ENCODE measurements at regions not wholly inside any gene's neighbourhood (a gene's known extent, or its start where the extent isn't known, plus 50 kb on each side); places are given as distances from the start of the nearest gene placed in this dataset.

DNA sequence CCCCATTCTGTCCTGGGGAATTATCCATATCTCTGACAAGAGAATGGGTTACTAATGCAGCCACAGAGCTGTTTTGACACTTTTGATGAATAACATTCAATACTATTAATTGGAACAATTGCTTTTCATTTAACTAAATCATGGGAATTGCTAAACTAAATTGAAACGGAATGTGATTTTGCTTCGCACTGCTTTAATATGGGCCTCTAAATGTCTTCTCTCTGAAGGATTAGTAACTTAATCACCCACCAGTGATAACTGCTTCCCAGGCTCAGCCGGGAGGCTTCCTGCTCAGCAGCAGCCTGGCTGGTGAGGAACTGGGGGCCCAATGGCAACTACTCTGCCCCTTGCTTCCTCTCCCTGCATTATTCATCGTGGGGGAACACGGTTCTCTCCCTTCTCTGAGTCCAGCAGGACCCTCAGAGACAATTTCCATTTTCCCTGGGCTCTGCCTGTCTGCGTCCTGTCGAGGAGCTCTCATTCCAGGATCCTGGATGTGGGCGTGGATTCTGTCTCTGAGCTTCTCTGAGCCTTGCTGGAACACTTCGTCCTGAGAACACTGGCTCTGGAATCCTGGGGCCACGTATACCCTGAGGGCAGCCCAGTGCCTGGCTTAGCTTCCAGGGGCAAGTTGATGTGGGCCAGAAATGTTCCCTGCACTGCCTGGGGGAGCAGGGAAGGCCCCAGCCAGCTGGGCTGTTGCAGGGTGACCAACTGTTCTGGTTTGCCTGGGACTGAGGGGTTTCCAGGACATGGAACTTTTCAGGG is 308.9 kb downstream of the DHX35 start:
- Histone ChIP-seq H3K9me3 (ENCODE audit: control extremely low read depth in 1 of 5, control insufficient read depth in 4 of 5, insufficient read depth in 2 of 5, low read depth in 1 of 5, low read length in 4 of 5) (peaks cover 0 to 4% (median 0%) of the 10 kb centered on the region in 5 experiments), H3K4me3 (ENCODE audit: control insufficient read depth in 1 of 7, extremely low read depth in 1 of 7, insufficient read depth in 4 of 7, low read depth in 2 of 7, low read length in 6 of 7) (no peak overlapping the region), H3K27me3 (replicated peaks in 2 of 5; ENCODE audit: control insufficient read depth in 4 of 5, insufficient read depth in 5 of 5, low read length in 4 of 5) (peaks cover 0 to 4% (median 0%) of the 10 kb centered on the region in 5 experiments), H3K4me1 (ENCODE audit: control extremely low read depth in 1 of 4, control insufficient read depth in 4 of 4, insufficient read depth in 4 of 4, low read length in 3 of 4) (no peaks in the 10 kb centered on the region), H3K27ac (ENCODE audit: insufficient read depth in 1 of 2, low read depth in 1 of 2, low read length in 2 of 2, poor library complexity in 1 of 2, severe bottlenecking in 2 of 2) (no peak overlapping the region), H3K36me3 (ENCODE audit: control insufficient read depth in 4 of 4, insufficient read depth in 4 of 4, low read length in 3 of 4) (no peaks in the 10 kb centered on the region)
- DNase-seq: no peak
- ChIA-PET CTCF (no interaction called here), POLR2A (no interaction called here)
- WGBS (ENCODE audit: insufficient coverage): 75% methylated on average over 10 of the region's 10 CpGs

GRCh38 chr20:39269493-39270217 is 307.5 kb downstream of the DHX35 start:
- no peak overlapping the region for H3K4me3 ChIP-seq (ENCODE audit: control insufficient read depth in 1 of 7, extremely low read depth in 1 of 7, insufficient read depth in 4 of 7, low read depth in 2 of 7, low read length in 6 of 7)
- CTCF ChIA-PET: interaction anchor here (0.8 to 1.9 kb wide), 11 partner anchors 9 to 1416 kb away, joined by 3 to 6 read pairs (median 3); no protein-coding TSS in a partner anchor
- no peaks in the 10 kb centered on the region for H3K9me3 ChIP-seq (ENCODE audit: control extremely low read depth in 1 of 5, control insufficient read depth in 4 of 5, insufficient read depth in 2 of 5, low read depth in 1 of 5, low read length in 4 of 5)
- WGBS (ENCODE audit: insufficient coverage): 73% methylated on average over 1 of the region's 1 CpG
- no peaks in the 10 kb centered on the region for H3K36me3 ChIP-seq (ENCODE audit: control insufficient read depth in 4 of 4, insufficient read depth in 4 of 4, low read length in 3 of 4)
- DNase-seq: no peak
- POLR2A ChIA-PET: no interaction called here
- peaks cover 0 to 4% (median 0%) of the 10 kb centered on the region in 5 experiments for H3K27me3 ChIP-seq (replicated peaks in 2 of 5; ENCODE audit: control insufficient read depth in 4 of 5, insufficient read depth in 5 of 5, low read length in 4 of 5)
- H3K4me1 ChIP-seq (ENCODE audit: control extremely low read depth in 1 of 4, control insufficient read depth in 4 of 4, insufficient read depth in 4 of 4, low read length in 3 of 4): no peaks in the 10 kb centered on the region
- no peak overlapping the region for H3K27ac ChIP-seq (ENCODE audit: insufficient read depth in 1 of 2, low read depth in 1 of 2, low read length in 2 of 2, poor library complexity in 1 of 2, severe bottlenecking in 2 of 2)

GRCh38 chr20:39268981-39269461 is 306.9 kb downstream of the DHX35 start:
- H3K9me3 ChIP-seq (ENCODE audit: control extremely low read depth in 1 of 5, control insufficient read depth in 4 of 5, insufficient read depth in 2 of 5, low read depth in 1 of 5, low read length in 4 of 5): no peaks in the 10 kb centered on the region
- WGBS (ENCODE audit: insufficient coverage): 51% methylated on average over 7 of the region's 7 CpGs
- H3K4me1 ChIP-seq (ENCODE audit: control extremely low read depth in 1 of 4, control insufficient read depth in 4 of 4, insufficient read depth in 4 of 4, low read length in 3 of 4): no peaks in the 10 kb centered on the region
- H3K27ac ChIP-seq (ENCODE audit: insufficient read depth in 1 of 2, low read depth in 1 of 2, low read length in 2 of 2, poor library complexity in 1 of 2, severe bottlenecking in 2 of 2): no peak overlapping the region
- H3K4me3 ChIP-seq (ENCODE audit: control insufficient read depth in 1 of 7, extremely low read depth in 1 of 7, insufficient read depth in 4 of 7, low read depth in 2 of 7, low read length in 6 of 7): no peak overlapping the region
- H3K27me3 ChIP-seq (replicated peaks in 2 of 5; ENCODE audit: control insufficient read depth in 4 of 5, insufficient read depth in 5 of 5, low read length in 4 of 5): peaks cover 0 to 4% (median 0%) of the 10 kb centered on the region in 5 experiments
- peak; percentile 15 to 41 (median 19) for DNase-seq
- H3K36me3 ChIP-seq (ENCODE audit: control insufficient read depth in 4 of 4, insufficient read depth in 4 of 4, low read length in 3 of 4): no peaks in the 10 kb centered on the region
- POLR2A ChIA-PET: no interaction called here
- CTCF ChIA-PET: interaction anchor here (1.0 to 1.9 kb wide), 9 partner anchors 9 to 1416 kb away, joined by 3 to 6 read pairs (median 3); no protein-coding TSS in a partner anchor

- POLR2A ChIA-PET: no interaction called here
- Histone ChIP-seq H3K27me3 (replicated peaks in 2 of 5; ENCODE audit: control insufficient read depth in 4 of 5, insufficient read depth in 5 of 5, low read length in 4 of 5) (peaks cover 0 to 4% (median 0%) of the 10 kb centered on the region in 5 experiments), H3K27ac (ENCODE audit: insufficient read depth in 1 of 2, low read depth in 1 of 2, low read length in 2 of 2, poor library complexity in 1 of 2, severe bottlenecking in 2 of 2) (no peak overlapping the region), H3K4me1 (ENCODE audit: control extremely low read depth in 1 of 4, control insufficient read depth in 4 of 4, insufficient read depth in 4 of 4, low read length in 3 of 4) (no peaks in the 10 kb centered on the region), H3K36me3 (ENCODE audit: control insufficient read depth in 4 of 4, insufficient read depth in 4 of 4, low read length in 3 of 4) (no peaks in the 10 kb centered on the region), H3K4me3 (ENCODE audit: control insufficient read depth in 1 of 7, extremely low read depth in 1 of 7, insufficient read depth in 4 of 7, low read depth in 2 of 7, low read length in 6 of 7) (no peak overlapping the region), H3K9me3 (ENCODE audit: control extremely low read depth in 1 of 5, control insufficient read depth in 4 of 5, insufficient read depth in 2 of 5, low read depth in 1 of 5, low read length in 4 of 5) (no peaks in the 10 kb centered on the region)
- CTCF ChIA-PET: interaction anchor here (1.0 to 1.9 kb wide), 7 partner anchors 8 to 1417 kb away, joined by 3 to 6 read pairs (median 4); no protein-coding TSS in a partner anchor
- DNase-seq: no peak
- WGBS (ENCODE audit: insufficient coverage): 94% methylated on average over 4 of the region's 9 CpGs
Measured at GRCh38 chr20:39268491-39268951, 306.4 kb downstream of the DHX35 start.

GRCh38 chr20:39266989-39267388 is 304.8 kb downstream of the DHX35 start:
- WGBS (ENCODE audit: insufficient coverage): 100% methylated on average over 2 of the region's 4 CpGs
- Histone ChIP-seq H3K36me3 (ENCODE audit: control insufficient read depth in 4 of 4, insufficient read depth in 4 of 4, low read length in 3 of 4) (no peaks in the 10 kb centered on the region), H3K4me1 (ENCODE audit: control extremely low read depth in 1 of 4, control insufficient read depth in 4 of 4, insufficient read depth in 4 of 4, low read length in 3 of 4) (no peaks in the 10 kb centered on the region), H3K27ac (ENCODE audit: insufficient read depth in 1 of 2, low read depth in 1 of 2, low read length in 2 of 2, poor library complexity in 1 of 2, severe bottlenecking in 2 of 2) (no peak overlapping the region), H3K4me3 (ENCODE audit: control insufficient read depth in 1 of 7, extremely low read depth in 1 of 7, insufficient read depth in 4 of 7, low read depth in 2 of 7, low read length in 6 of 7) (no peak overlapping the region), H3K9me3 (ENCODE audit: control extremely low read depth in 1 of 5, control insufficient read depth in 4 of 5, insufficient read depth in 2 of 5, low read depth in 1 of 5, low read length in 4 of 5) (no peaks in the 10 kb centered on the region), H3K27me3 (replicated peaks in 2 of 5; ENCODE audit: control insufficient read depth in 4 of 5, insufficient read depth in 5 of 5, low read length in 4 of 5) (peaks cover 0 to 4% (median 0%) of the 10 kb centered on the region in 5 experiments)
- ChIA-PET POLR2A (no interaction called here), CTCF (interaction anchor here (0.9 kb wide), 1 partner anchor 12 kb away, joined by 3 read pairs; no protein-coding TSS in a partner anchor)
- no peak for DNase-seq

GRCh38 chr20:39264506-39265172 is 302.5 kb downstream of the DHX35 start:
- ChIA-PET POLR2A (no interaction called here), CTCF (interaction anchor here (1.1 to 1.2 kb wide), 2 partner anchors 11 to 15 kb away, joined by 3 read pairs; no protein-coding TSS in a partner anchor)
- peak; percentile 25 to 57 (median 33) for DNase-seq
- Histone ChIP-seq H3K27me3 (replicated peaks in 2 of 5; ENCODE audit: control insufficient read depth in 4 of 5, insufficient read depth in 5 of 5, low read length in 4 of 5) (no peaks in the 10 kb centered on the region), H3K4me3 (ENCODE audit: control insufficient read depth in 1 of 7, extremely low read depth in 1 of 7, insufficient read depth in 4 of 7, low read depth in 2 of 7, low read length in 6 of 7) (no peak overlapping the region), H3K27ac (ENCODE audit: insufficient read depth in 1 of 2, low read depth in 1 of 2, low read length in 2 of 2, poor library complexity in 1 of 2, severe bottlenecking in 2 of 2) (no peak overlapping the region), H3K4me1 (ENCODE audit: control extremely low read depth in 1 of 4, control insufficient read depth in 4 of 4, insufficient read depth in 4 of 4, low read length in 3 of 4) (no peaks in the 10 kb centered on the region), H3K36me3 (ENCODE audit: control insufficient read depth in 4 of 4, insufficient read depth in 4 of 4, low read length in 3 of 4) (no peaks in the 10 kb centered on the region), H3K9me3 (ENCODE audit: control extremely low read depth in 1 of 5, control insufficient read depth in 4 of 5, insufficient read depth in 2 of 5, low read depth in 1 of 5, low read length in 4 of 5) (no peaks in the 10 kb centered on the region)
- 0% methylated on average over 1 of the region's 3 CpGs for WGBS (ENCODE audit: insufficient coverage)

Measured in common myeloid progenitor, CD34-positive (primary cell).